ENCODE measurements at regions not wholly inside any gene's neighbourhood (a gene's known extent, or its start where the extent isn't known, plus 50 kb on each side); places are given as distances from the start of the nearest gene placed in this dataset.

DNA sequence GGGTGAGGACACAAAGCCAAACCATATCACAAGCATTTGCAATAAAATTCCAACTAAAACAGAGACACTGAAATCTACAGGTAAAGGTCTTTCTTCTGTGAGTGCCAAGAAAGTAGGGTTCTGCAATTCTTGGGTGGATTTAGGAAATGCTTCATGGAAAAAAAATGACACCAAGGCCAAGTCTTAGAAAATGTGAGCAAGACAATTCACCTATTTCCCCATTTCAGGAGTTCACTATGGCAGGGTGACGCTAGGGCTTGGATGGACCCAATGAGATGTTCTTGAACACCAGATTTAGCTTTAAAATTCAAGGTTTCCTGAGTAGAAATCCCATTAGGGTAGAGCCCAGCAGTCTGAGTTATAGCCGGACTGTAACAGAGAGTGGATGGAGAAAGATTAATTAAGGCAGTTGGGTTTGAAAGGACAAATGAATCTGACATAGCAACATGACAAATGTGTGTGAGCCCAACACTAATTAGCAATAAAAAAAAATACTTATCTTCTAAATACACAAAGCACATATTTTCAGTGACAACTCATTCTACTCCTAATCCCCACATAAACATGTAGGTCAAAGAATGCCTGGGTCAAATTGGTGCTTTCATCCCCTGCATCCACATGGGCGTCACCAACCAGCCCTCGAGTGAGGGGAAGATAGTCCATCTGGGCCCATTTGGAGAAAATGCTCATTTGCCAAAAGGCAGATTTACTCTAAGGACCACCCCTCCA lies 180.4 kb upstream of the JARID2 start:
- Histone ChIP-seq H4K20me1 (ENCODE audit: control insufficient read depth, insufficient read depth, insufficient read length) (no peaks in the 10 kb centered on the region), H3K79me2 (ENCODE audit: insufficient read depth, low read length) (no peaks in the 10 kb centered on the region), H3K23me2 (ENCODE audit: insufficient read length, low read depth, low read length, poor library complexity, severe bottlenecking) (no peaks in the 10 kb centered on the region), H3K4ac (ENCODE audit: low read depth, low read length) (no peak overlapping the region), H3K23ac (ENCODE audit: insufficient read length, low read depth, low read length) (no peak overlapping the region), H3K18ac (ENCODE audit: insufficient read length, low read depth, low read length) (no peak overlapping the region), H4K91ac (ENCODE audit: insufficient read length, low read depth, low read length) (no peak overlapping the region), H3K4me2 (ENCODE audit: insufficient read depth, insufficient read length, low read length) (no peak overlapping the region), H3K27ac (ENCODE audit: insufficient read length, low read depth, low read length) (no peak overlapping the region), H2BK12ac (ENCODE audit: insufficient read length, low read depth, low read length) (no peak overlapping the region), H2AFZ (ENCODE audit: low read length) (no peak overlapping the region), H3K79me1 (ENCODE audit: insufficient read depth, low read depth, low read length, poor library complexity, severe bottlenecking) (no peaks in the 10 kb centered on the region), H3K56ac (ENCODE audit: insufficient read length, low read depth, low read length) (no peak overlapping the region), H3K9ac (ENCODE audit: extremely low read depth, insufficient read length, low read length) (no peak overlapping the region), H3K14ac (ENCODE audit: insufficient read depth, low read length) (no peak overlapping the region), H3T11ph (ENCODE audit: low read length) (no peak overlapping the region), H3K9me3 (ENCODE audit: control insufficient read depth, low read depth, low read length) (no peaks in the 10 kb centered on the region), H2BK120ac (ENCODE audit: low read depth, low read length, poor library complexity, severe bottlenecking) (no peak overlapping the region), H4K8ac (replicated peaks; ENCODE audit: insufficient read length, low read depth, low read length) (no peak overlapping the region), H2AK5ac (ENCODE audit: insufficient read length, low read length) (no peak overlapping the region), H3K27me3 (ENCODE audit: insufficient read depth, low read length) (no peaks in the 10 kb centered on the region), H2BK20ac (ENCODE audit: low read depth, low read length, poor library complexity, severe bottlenecking) (no peak overlapping the region), H3K4me1 (ENCODE audit: insufficient read depth, low read length) (no peaks in the 10 kb centered on the region), H4K5ac (ENCODE audit: insufficient read length, low read depth, low read length) (no peak overlapping the region), H2BK5ac (ENCODE audit: insufficient read length, low read length) (no peak overlapping the region), H2BK15ac (ENCODE audit: low read depth, low read length) (no peak overlapping the region)
- peak overlapping the region in 1 of 3 experiments; percentile 40; a peak in 1 of 7 replicates for H3K27ac Mint-ChIP-seq
- no CpG with 5 or more reads among the region's 4 CpGs for WGBS (ENCODE audit: extremely low coverage, insufficient read length, low lambda C conversion rate)
- DNase-seq: no peak
- TF ChIP-seq, protein P1, sequence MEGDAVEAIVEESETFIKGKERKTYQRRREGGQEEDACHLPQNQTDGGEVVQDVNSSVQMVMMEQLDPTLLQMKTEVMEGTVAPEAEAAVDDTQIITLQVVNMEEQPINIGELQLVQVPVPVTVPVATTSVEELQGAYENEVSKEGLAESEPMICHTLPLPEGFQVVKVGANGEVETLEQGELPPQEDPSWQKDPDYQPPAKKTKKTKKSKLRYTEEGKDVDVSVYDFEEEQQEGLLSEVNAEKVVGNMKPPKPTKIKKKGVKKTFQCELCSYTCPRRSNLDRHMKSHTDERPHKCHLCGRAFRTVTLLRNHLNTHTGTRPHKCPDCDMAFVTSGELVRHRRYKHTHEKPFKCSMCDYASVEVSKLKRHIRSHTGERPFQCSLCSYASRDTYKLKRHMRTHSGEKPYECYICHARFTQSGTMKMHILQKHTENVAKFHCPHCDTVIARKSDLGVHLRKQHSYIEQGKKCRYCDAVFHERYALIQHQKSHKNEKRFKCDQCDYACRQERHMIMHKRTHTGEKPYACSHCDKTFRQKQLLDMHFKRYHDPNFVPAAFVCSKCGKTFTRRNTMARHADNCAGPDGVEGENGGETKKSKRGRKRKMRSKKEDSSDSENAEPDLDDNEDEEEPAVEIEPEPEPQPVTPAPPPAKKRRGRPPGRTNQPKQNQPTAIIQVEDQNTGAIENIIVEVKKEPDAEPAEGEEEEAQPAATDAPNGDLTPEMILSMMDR (conservative IDR thresholded peaks at IDR 0.05): no peak
- peaks cover 2% of the 10 kb centered on the region; the same call in 1 of the 2 replicates for H3K27me3 Mint-ChIP-seq (ENCODE audit: low read depth)
- no peaks in the 10 kb centered on the region; a peak in 1 of 5 replicates for H3K9me3 Mint-ChIP-seq
- H3K4me1 Mint-ChIP-seq: peaks cover 20 to 26% of the 10 kb centered on the region in 2 experiments
- no peak overlapping the region for H3K4me3 Mint-ChIP-seq
- H3K36me3 Mint-ChIP-seq (ENCODE audit: insufficient read depth in 1 of 3, low read depth in 3 of 3): 0 out of 7 replicates have a peak, but pooled peaks cover 0 to 3% (median 0%) of the 10 kb centered on the region in 3 experiments
